ENCODE measurements at regions not wholly inside any gene's neighbourhood (a gene's known extent, or its start where the extent isn't known, plus 50 kb on each side); places are given as distances from the start of the nearest gene placed in this dataset.

- TF ChIP-seq CTCF (IDR thresholded peaks at IDR 0.05) (no peak), POLR2A (IDR thresholded peaks at IDR 0.05) (no peak)
Measured at GRCh38 chr3:23655749-23656148, 150.0 kb upstream of the UBE2E1 start.

GRCh38 chr3:23656199-23656598, 149.6 kb upstream of the UBE2E1 start:
- no peak overlapping the region for H3K4me3 ChIP-seq
- no peak overlapping the region for H3K27ac ChIP-seq
- H3K27me3 ChIP-seq: no peaks in the 10 kb centered on the region
- H3K4me1 ChIP-seq: peaks cover 0 to 14% (median 0%) of the 10 kb centered on the region in 12 donors
- H3K9me3 ChIP-seq: peaks cover 0 to 7% (median 0%) of the 10 kb centered on the region in 12 donors
- WGBS, 4 donors: 96 to 98% (median 97%) methylated on average over 5 of the region's 5 CpGs
- H3K36me3 ChIP-seq: no peaks in the 10 kb centered on the region
- intact Hi-C loops (cut with DNase I): no loop called here
- TF ChIP-seq POLR2A (IDR thresholded peaks at IDR 0.05) (no peak), CTCF (IDR thresholded peaks at IDR 0.05) (no peak)
- ATAC-seq (no peak), DNase-seq (no peak)

More at GRCh38 chr3:23655749-23656148, 150.0 kb upstream of the UBE2E1 start:
- no peak for DNase-seq
- intact Hi-C loops (cut with DNase I): no loop called here
- no peak for ATAC-seq
- Histone ChIP-seq H3K4me1 (peaks cover 0 to 18% (median 0%) of the 10 kb centered on the region in 12 donors), H3K36me3 (no peaks in the 10 kb centered on the region), H3K9me3 (peaks cover 0 to 7% (median 0%) of the 10 kb centered on the region in 12 donors), H3K27ac (no peak overlapping the region), H3K27me3 (no peaks in the 10 kb centered on the region), H3K4me3 (no peak overlapping the region)
- 95 to 98% (median 96%) methylated on average over 3 of the region's 3 CpGs for WGBS, 4 donors

- no peaks in the 10 kb centered on the region for H3K36me3 ChIP-seq
- ATAC-seq: no peak
- no peak overlapping the region for H3K4me3 ChIP-seq
- peaks cover 0 to 14% (median 0%) of the 10 kb centered on the region in 12 donors for H3K4me1 ChIP-seq
- H3K27me3 ChIP-seq: no peaks in the 10 kb centered on the region
- WGBS, 4 donors: 90 to 94% (median 92%) methylated on average over 5 of the region's 5 CpGs
- DNase-seq: no peak
- intact Hi-C loops (cut with DNase I): no loop called here
- peaks cover 0 to 7% (median 0%) of the 10 kb centered on the region in 12 donors for H3K9me3 ChIP-seq
- no peak for TF ChIP-seq CTCF (IDR thresholded peaks at IDR 0.05)
- TF ChIP-seq POLR2A (IDR thresholded peaks at IDR 0.05): no peak
- H3K27ac ChIP-seq: no peak overlapping the region
Measured at GRCh38 chr3:23656821-23657220, 148.9 kb upstream of the UBE2E1 start.

- ATAC-seq (no peak), DNase-seq (no peak)
- TF ChIP-seq POLR2A (IDR thresholded peaks at IDR 0.05) (no peak), CTCF (IDR thresholded peaks at IDR 0.05) (no peak)
- H3K4me1 ChIP-seq: peaks cover 0 to 22% (median 0%) of the 10 kb centered on the region in 12 donors
- H3K36me3 ChIP-seq: no peaks in the 10 kb centered on the region
- intact Hi-C loops (cut with DNase I): no loop called here
- H3K27me3 ChIP-seq: no peaks in the 10 kb centered on the region
- H3K9me3 ChIP-seq: peaks cover 0 to 7% (median 0%) of the 10 kb centered on the region in 12 donors
- H3K4me3 ChIP-seq: no peak overlapping the region
- H3K27ac ChIP-seq: no peak overlapping the region
- 87 to 96% (median 91%) methylated on average over 3 of the region's 3 CpGs for WGBS, 4 donors
Measured at GRCh38 chr3:23657647-23658046, 148.1 kb upstream of the UBE2E1 start.

Measured in heart left ventricle (tissue), 16 donors.